ENCODE measurements at regions not wholly inside any gene's neighbourhood (a gene's known extent, or its start where the extent isn't known, plus 50 kb on each side); places are given as distances from the start of the nearest gene placed in this dataset.

DNA sequence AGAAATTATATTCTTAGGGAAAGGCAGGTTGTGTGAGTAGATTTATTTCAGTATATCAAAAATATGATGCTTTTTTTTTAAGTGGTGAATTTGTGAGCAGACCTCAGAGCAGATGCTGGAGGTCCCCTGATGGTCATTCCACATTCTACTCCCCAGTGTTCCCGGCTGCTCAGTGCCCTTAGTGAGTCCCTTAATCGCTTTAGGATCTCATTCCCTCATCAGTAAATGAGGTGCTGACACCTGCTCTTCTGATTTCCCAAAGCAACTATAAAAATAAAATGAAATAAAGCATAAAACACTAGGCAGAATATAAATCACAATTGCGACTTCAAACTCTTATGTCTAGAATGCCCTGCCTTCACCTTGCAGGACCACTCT, 216.2 kb upstream of the TNP1 start:
- TF ChIP-seq, protein P1, sequence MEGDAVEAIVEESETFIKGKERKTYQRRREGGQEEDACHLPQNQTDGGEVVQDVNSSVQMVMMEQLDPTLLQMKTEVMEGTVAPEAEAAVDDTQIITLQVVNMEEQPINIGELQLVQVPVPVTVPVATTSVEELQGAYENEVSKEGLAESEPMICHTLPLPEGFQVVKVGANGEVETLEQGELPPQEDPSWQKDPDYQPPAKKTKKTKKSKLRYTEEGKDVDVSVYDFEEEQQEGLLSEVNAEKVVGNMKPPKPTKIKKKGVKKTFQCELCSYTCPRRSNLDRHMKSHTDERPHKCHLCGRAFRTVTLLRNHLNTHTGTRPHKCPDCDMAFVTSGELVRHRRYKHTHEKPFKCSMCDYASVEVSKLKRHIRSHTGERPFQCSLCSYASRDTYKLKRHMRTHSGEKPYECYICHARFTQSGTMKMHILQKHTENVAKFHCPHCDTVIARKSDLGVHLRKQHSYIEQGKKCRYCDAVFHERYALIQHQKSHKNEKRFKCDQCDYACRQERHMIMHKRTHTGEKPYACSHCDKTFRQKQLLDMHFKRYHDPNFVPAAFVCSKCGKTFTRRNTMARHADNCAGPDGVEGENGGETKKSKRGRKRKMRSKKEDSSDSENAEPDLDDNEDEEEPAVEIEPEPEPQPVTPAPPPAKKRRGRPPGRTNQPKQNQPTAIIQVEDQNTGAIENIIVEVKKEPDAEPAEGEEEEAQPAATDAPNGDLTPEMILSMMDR (IDR thresholded peaks at IDR 0.05; ENCODE audit: control extremely low read depth, extremely low read depth, low read depth, missing control alignments) = no peak
- CTCF ChIA-PET = interaction anchor here (1.1 to 2.2 kb wide), 3 partner anchors 10 to 11 kb away, joined by 3 to 6 read pairs (median 3); no protein-coding TSS in a partner anchor

DNA sequence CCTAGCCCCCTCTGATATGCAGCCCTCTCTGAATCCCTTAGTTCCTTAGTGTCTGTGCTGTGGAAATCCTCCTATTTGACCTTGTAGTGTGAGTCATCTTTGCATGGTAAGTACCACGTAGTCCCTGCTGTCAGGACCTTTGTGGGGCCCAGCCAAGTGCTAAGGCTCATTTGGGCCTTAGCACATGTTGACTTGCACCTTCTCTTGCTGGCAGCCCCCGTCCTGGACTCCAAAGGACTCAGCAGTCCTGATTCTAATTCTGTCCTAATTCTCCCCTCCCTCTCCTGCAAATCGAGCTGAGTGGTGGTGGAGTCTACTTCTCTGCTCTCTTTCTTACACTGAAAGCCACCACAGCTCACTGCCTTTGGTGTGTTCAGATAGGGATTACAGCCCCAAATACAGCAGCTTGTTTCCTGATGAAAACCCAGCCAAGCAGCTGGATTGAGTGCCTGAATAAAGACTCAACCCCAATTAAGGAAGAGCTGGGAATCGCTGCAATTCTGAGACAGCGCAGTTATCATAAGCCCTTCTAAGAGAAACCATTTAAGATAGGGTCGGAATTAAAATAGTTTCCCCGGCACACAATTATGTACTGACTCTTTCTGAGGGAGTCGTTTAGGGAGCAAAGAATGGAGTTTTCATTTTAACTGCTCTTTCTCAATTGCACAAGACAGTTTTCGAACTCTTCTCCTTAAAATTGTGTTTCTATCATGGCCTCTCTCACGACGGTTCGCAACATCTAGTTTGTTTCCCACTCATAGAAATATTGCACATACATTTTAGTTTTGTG, 215.6 kb upstream of the TNP1 start:
- CTCF ChIA-PET = interaction anchor here (0.9 to 2.2 kb wide), 4 partner anchors 8 to 50 kb away, joined by 3 to 8 read pairs (median 5); no protein-coding TSS in a partner anchor
- no peak for DNase-seq (ENCODE audit: extremely low spot score)
- POLR2A ChIA-PET = no interaction called here
- TF ChIP-seq, protein P1 (IDR thresholded peaks at IDR 0.05; ENCODE audit: control extremely low read depth, extremely low read depth, low read depth, missing control alignments) = no peak

More for the DNA sequence above, 216.2 kb upstream of the TNP1 start:
- DNase-seq (ENCODE audit: extremely low spot score) = no peak
- POLR2A ChIA-PET = no interaction called here

DNA sequence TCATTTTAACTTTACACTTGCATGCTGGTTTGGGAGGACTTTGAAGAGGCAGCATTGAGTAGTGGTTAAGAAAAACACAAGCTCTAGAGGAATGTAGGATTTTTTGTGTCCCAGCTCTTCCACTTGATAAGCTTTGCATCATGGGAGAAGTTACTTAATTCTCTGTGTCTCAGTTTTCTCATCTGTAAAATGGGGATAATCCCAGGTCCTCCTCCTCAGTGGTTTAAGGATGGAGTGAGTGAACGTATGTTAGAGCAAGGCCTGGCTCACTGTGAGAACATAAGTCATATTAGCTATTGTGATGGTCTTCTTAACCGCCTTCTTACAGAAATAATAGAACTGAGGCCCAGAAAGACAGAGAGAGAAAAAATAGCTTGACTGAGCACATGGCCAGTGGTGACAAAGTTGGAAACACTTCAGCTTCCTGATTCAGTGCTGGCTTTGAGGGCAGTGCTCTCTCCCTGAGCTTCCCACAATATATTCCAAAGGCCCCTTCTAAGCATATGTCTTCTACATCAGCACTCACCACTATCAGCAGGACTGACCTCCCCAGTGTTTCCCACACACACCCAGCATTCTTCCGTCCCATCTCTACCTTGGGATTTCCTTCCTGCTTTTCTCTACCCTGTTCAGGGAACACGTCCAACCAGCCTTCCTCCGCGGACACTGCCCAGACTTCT, 214.9 kb upstream of the TNP1 start:
- TF ChIP-seq, protein P1 (IDR thresholded peaks at IDR 0.05; ENCODE audit: control extremely low read depth, extremely low read depth, low read depth, missing control alignments) = no peak
- CTCF ChIA-PET = interaction anchor here (0.9 to 2.2 kb wide), 5 partner anchors 9 to 50 kb away, joined by 3 to 8 read pairs (median 4); no protein-coding TSS in a partner anchor
- DNase-seq (ENCODE audit: extremely low spot score) = no peak
- POLR2A ChIA-PET = interaction anchor here (0.6 kb wide), 1 partner anchor 1505 kb away, joined by 4 read pairs; no protein-coding TSS in a partner anchor

DNA sequence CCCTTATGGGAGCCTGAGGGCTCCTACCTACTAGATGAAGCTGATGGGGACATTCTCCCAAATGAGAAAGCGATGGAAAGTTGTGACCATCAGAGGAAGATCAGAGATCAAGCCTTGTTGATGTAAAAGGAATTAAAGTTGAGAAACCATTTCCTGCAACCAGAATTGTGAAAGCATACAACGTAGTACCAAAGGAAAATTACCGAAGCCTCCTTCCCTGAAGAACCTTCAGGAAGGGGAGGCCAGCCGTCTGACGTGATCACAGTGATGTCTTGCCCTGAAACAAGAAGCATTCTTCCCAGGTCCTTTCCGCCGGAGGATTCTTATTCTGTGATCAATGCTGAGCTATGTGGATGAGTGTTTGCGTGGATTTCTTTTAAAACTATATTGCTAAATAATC, 211.6 kb upstream of the TNP1 start:
- POLR2A ChIA-PET = no interaction called here
- TF ChIP-seq, protein P1 (IDR thresholded peaks at IDR 0.05; ENCODE audit: control extremely low read depth, extremely low read depth, low read depth, missing control alignments) = no peak
- DNase-seq (ENCODE audit: extremely low spot score) = no peak
- CTCF ChIA-PET = interaction anchor here (2.0 kb wide), 1 partner anchor 11 kb away, joined by 5 read pairs; no protein-coding TSS in a partner anchor

DNA sequence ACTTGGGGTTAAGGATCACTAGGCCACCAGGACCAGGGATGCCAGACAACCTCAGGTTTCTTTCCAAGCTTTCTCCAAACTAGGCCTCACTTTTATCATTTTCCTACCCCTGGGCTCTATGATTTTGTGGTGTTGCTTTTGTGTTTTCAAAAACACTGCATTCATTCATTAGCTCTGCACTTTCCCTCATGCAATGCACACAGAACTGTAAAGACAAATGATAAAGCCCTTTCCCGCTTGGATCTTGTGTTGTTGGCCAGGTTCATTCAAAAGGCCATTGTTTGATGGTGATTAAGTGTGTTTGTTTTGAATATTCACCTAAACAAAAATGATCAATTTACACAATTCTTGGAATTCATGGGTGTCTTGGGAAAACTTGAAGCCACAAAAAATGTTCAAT, 210.7 kb upstream of the TNP1 start:
- ChIA-PET CTCF (interaction anchor here (2.0 kb wide), 1 partner anchor 12 kb away, joined by 5 read pairs; no protein-coding TSS in a partner anchor), POLR2A (no interaction called here)
- no peak for DNase-seq (ENCODE audit: extremely low spot score)
- TF ChIP-seq, protein P1 (IDR thresholded peaks at IDR 0.05; ENCODE audit: control extremely low read depth, extremely low read depth, low read depth, missing control alignments) = no peak

DNA sequence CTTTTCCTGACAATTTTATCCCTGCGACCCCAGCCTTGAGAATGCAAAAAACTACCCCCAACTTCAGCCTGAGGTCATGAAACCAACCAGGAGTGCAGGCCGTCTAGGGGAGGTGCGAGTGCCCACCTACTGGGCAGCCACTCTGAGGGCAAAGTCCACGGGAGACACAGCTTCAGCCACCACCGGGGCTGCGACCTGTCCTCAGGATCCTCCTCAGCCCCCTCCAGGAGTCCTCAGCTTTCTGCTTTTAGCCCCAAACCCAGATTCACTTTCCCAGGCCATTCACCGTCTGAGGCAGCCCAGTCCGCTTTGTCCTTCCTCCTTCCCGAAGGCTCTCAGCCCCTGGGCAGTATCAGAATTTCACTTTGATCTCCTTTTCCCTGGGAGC, 210.2 kb upstream of the TNP1 start:
- TF ChIP-seq, protein P1 (IDR thresholded peaks at IDR 0.05; ENCODE audit: control extremely low read depth, extremely low read depth, low read depth, missing control alignments) = no peak
- POLR2A ChIA-PET = no interaction called here
- CTCF ChIA-PET = interaction anchor here (2.0 kb wide), 1 partner anchor 13 kb away, joined by 5 read pairs; no protein-coding TSS in a partner anchor
- DNase-seq (ENCODE audit: extremely low spot score) = no peak

Data from GM10248 (cell line).